GM18858 (cell line): ENCODE measurements at regions not wholly inside any gene's neighbourhood (a gene's known extent, or its start where the extent isn't known, plus 50 kb on each side); places are given as distances from the start of the nearest gene placed in this dataset.

Experiments used
- ATAC-seq: cut with Tn5 transposase; IDR thresholded peaks from one replicate; pipeline ENCODE4 v1.9.1; 2021; ENCODE audit not compliant: unreplicated experiment

- no peak for ATAC-seq
These were observed 267.9 kb downstream of the DLL1 start for GRCh38 chr6:170022827-170023619.

GRCh38 chr6:170022291-170022722 lies 268.6 kb downstream of the DLL1 start:
- no peak for ATAC-seq

- no peak for ATAC-seq
These were observed 269.3 kb downstream of the DLL1 start for GRCh38 chr6:170021579-170021978.

- no peak for ATAC-seq
These were observed 268.6 kb downstream of the ERMARD start for GRCh38 chr6:170019818-170020583.

- ATAC-seq, result no peak
These were observed 267.8 kb downstream of the ERMARD start for GRCh38 chr6:170018936-170019817.

- ATAC-seq, result no peak
These were observed 267.1 kb downstream of the ERMARD start for GRCh38 chr6:170018422-170018935.

GRCh38 chr6:170017603-170018320 lies 266.3 kb downstream of the ERMARD start:
- no peak for ATAC-seq

- no peak for ATAC-seq
These were observed 262.4 kb downstream of the ERMARD start for GRCh38 chr6:170013815-170014214.

- no peak for ATAC-seq
These were observed 260.6 kb downstream of the ERMARD start for GRCh38 chr6:170012037-170012330.

GRCh38 chr6:170011204-170012036 lies 260.0 kb downstream of the ERMARD start:
- no peak for ATAC-seq

- ATAC-seq, result no peak
These were observed 259.3 kb downstream of the ERMARD start for GRCh38 chr6:170010665-170011203.

GRCh38 chr6:170008294-170008785 lies 256.9 kb downstream of the ERMARD start:
- no peak for ATAC-seq

GRCh38 chr6:170007468-170008293 lies 256.3 kb downstream of the ERMARD start:
- ATAC-seq, result no peak

- ATAC-seq, result no peak
These were observed 255.6 kb downstream of the ERMARD start for GRCh38 chr6:170006900-170007467.

GRCh38 chr6:170006071-170006899 lies 254.9 kb downstream of the ERMARD start:
- ATAC-seq, result no peak

GRCh38 chr6:170005665-170006064 lies 254.2 kb downstream of the ERMARD start:
- no peak for ATAC-seq

- ATAC-seq, result no peak
These were observed 253.3 kb downstream of the ERMARD start for GRCh38 chr6:170004585-170005210.
